Liver (tissue), 3 donors: ENCODE measurements at regions not wholly inside any gene's neighbourhood (a gene's known extent, or its start where the extent isn't known, plus 50 kb on each side); places are given as distances from the start of the nearest gene placed in this dataset.

ENCODE experiments used
- SP1 ChIP-seq: IDR thresholded peaks from 2 replicates; pipeline ENCODE4 v1.6.1; 2018; ENCODE audit warnings: antibody characterized with exemption, mild to moderate bottlenecking
- TF ChIP-seq, protein P1 (sequence below): IDR thresholded peaks from 2 replicates; pipeline ENCODE4 v1.6.1; 2016; ENCODE audit warnings: antibody characterized with exemption, mild to moderate bottlenecking
- TF ChIP-seq, protein P2 (sequence below): fragments of 150-350 bp; IDR thresholded peaks from 2 replicates; pipeline ENCODE4 v1.5.1; 2017; ENCODE audit warnings: improper control_type of control experiment, low read depth, low read length; ENCODE audit not compliant: missing input control
- TF ChIP-seq, protein P3 (sequence below): IDR thresholded peaks from 2 replicates; pipeline ENCODE4 v1.6.1; 2016; ENCODE audit warnings: antibody characterized with exemption
- donor health status: healthy.
- donor health status: healthy.

DNA sequence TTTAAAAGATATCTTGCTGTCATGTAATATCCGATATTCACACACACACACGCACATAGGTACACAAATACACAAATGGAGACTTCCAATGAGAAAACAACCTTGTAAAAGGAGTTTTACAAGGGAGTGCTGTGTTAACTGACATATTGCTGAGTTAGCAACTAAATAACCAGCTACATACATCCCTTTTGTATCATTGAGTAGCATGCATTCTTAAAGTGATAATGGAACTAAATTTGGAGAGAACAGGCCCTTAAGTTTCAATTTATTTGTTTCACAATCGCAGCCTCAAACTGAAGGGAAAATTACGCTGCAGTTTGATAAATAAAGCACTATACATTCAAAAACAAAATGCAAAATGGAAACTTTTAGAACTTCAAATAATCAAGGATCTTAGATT is 1046.0 kb upstream of the NR2F2 start:
- TF ChIP-seq, protein P1, sequence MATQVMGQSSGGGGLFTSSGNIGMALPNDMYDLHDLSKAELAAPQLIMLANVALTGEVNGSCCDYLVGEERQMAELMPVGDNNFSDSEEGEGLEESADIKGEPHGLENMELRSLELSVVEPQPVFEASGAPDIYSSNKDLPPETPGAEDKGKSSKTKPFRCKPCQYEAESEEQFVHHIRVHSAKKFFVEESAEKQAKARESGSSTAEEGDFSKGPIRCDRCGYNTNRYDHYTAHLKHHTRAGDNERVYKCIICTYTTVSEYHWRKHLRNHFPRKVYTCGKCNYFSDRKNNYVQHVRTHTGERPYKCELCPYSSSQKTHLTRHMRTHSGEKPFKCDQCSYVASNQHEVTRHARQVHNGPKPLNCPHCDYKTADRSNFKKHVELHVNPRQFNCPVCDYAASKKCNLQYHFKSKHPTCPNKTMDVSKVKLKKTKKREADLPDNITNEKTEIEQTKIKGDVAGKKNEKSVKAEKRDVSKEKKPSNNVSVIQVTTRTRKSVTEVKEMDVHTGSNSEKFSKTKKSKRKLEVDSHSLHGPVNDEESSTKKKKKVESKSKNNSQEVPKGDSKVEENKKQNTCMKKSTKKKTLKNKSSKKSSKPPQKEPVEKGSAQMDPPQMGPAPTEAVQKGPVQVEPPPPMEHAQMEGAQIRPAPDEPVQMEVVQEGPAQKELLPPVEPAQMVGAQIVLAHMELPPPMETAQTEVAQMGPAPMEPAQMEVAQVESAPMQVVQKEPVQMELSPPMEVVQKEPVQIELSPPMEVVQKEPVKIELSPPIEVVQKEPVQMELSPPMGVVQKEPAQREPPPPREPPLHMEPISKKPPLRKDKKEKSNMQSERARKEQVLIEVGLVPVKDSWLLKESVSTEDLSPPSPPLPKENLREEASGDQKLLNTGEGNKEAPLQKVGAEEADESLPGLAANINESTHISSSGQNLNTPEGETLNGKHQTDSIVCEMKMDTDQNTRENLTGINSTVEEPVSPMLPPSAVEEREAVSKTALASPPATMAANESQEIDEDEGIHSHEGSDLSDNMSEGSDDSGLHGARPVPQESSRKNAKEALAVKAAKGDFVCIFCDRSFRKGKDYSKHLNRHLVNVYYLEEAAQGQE, result no peak
- TF ChIP-seq, protein P2, sequence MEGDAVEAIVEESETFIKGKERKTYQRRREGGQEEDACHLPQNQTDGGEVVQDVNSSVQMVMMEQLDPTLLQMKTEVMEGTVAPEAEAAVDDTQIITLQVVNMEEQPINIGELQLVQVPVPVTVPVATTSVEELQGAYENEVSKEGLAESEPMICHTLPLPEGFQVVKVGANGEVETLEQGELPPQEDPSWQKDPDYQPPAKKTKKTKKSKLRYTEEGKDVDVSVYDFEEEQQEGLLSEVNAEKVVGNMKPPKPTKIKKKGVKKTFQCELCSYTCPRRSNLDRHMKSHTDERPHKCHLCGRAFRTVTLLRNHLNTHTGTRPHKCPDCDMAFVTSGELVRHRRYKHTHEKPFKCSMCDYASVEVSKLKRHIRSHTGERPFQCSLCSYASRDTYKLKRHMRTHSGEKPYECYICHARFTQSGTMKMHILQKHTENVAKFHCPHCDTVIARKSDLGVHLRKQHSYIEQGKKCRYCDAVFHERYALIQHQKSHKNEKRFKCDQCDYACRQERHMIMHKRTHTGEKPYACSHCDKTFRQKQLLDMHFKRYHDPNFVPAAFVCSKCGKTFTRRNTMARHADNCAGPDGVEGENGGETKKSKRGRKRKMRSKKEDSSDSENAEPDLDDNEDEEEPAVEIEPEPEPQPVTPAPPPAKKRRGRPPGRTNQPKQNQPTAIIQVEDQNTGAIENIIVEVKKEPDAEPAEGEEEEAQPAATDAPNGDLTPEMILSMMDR, result no peak
- TF ChIP-seq SP1, result no peak
- TF ChIP-seq, protein P3, sequence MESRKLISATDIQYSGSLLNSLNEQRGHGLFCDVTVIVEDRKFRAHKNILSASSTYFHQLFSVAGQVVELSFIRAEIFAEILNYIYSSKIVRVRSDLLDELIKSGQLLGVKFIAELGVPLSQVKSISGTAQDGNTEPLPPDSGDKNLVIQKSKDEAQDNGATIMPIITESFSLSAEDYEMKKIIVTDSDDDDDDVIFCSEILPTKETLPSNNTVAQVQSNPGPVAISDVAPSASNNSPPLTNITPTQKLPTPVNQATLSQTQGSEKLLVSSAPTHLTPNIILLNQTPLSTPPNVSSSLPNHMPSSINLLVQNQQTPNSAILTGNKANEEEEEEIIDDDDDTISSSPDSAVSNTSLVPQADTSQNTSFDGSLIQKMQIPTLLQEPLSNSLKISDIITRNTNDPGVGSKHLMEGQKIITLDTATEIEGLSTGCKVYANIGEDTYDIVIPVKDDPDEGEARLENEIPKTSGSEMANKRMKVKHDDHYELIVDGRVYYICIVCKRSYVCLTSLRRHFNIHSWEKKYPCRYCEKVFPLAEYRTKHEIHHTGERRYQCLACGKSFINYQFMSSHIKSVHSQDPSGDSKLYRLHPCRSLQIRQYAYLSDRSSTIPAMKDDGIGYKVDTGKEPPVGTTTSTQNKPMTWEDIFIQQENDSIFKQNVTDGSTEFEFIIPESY, result no peak
